Ammon's horn (tissue), 1 donor: ENCODE measurements at regions not wholly inside any gene's neighbourhood (a gene's known extent, or its start where the extent isn't known, plus 50 kb on each side); places are given as distances from the start of the nearest gene placed in this dataset.

Experiments
- DNase-seq: peaks from one replicate; pipeline ENCODE4 v3.0.0-alpha.2; 2016; ENCODE audit warnings: low spot score

DNA sequence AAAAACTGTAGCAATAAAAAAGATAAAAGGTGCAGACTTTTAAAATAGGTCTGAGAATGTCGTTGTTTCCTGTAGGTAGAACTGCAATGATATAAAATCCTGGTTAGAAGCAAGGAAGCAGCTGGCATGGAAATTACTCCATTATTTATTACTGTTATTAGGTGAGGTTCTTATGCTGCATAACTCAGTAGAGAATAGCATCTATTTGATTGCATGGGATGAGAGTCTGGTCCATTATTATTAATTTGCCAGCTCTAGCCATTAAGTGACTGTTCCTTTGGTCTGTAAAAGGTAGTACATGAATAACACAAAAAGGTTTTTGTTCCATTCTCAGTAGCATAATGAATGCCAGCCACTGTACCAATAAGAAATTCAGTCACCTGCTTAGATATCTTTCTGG is 358.6 kb downstream of the RBM43 start:
- no peak for DNase-seq

GRCh38 chr2:150900913-150901312 is 360.8 kb downstream of the RBM43 start:
- DNase-seq = no peak

- no peak for DNase-seq
These were observed 365.7 kb downstream of the RBM43 start for GRCh38 chr2:150895968-150896367.

DNA sequence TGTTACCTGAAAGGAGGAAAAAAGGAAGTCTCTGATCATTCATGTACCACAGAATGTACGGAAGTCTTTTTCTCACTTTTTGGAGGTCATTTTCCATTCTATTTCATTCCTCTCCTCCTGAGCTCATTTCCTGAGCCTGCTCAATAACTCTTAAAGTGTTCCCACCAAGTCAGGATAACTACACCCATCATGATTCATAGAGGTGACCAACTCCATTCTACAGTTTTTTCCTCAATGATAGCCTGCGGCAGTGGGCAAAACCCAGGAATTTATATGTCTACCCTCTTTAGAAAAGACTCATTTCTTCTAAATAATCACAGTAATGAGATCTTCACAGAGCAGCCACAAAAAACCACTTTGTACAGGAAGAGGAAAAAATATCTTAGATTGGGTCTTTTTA is 372.5 kb downstream of the RBM43 start:
- no peak for DNase-seq

- DNase-seq = no peak
These were observed 373.3 kb downstream of the RBM43 start for GRCh38 chr2:150888337-150888736.

GRCh38 chr2:150887926-150888325 is 373.7 kb downstream of the RBM43 start:
- DNase-seq = no peak

GRCh38 chr2:150885774-150886386 is 375.8 kb downstream of the RBM43 start:
- no peak for DNase-seq

- no peak for DNase-seq
These were observed 376.4 kb downstream of the RBM43 start for GRCh38 chr2:150885236-150885635.

DNA sequence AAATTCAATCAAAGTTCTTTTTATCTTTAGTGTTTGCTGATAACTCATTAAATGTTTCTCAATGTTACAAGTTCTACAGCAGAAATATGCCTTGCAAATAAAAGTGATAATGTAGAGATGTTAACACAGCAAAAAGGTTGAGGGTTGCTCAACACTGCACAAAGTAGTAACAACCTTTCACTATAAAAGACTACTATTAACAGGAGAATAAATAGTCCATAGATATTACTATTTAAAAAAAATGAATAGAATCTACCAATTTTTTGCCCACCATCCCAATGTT is 378.1 kb downstream of the RBM43 start:
- DNase-seq = no peak

- DNase-seq = no peak
These were observed 378.7 kb downstream of the RBM43 start for GRCh38 chr2:150882751-150883612.

- DNase-seq = no peak
These were observed 380.7 kb downstream of the RBM43 start for GRCh38 chr2:150880986-150881385.

GRCh38 chr2:150878356-150878755 is 383.3 kb downstream of the RBM43 start:
- no peak for DNase-seq

GRCh38 chr2:150876251-150876950 is 385.3 kb downstream of the RBM43 start:
- DNase-seq = no peak

- no peak for DNase-seq
These were observed 385.9 kb upstream of the RND3 start for GRCh38 chr2:150873396-150873772.

DNA sequence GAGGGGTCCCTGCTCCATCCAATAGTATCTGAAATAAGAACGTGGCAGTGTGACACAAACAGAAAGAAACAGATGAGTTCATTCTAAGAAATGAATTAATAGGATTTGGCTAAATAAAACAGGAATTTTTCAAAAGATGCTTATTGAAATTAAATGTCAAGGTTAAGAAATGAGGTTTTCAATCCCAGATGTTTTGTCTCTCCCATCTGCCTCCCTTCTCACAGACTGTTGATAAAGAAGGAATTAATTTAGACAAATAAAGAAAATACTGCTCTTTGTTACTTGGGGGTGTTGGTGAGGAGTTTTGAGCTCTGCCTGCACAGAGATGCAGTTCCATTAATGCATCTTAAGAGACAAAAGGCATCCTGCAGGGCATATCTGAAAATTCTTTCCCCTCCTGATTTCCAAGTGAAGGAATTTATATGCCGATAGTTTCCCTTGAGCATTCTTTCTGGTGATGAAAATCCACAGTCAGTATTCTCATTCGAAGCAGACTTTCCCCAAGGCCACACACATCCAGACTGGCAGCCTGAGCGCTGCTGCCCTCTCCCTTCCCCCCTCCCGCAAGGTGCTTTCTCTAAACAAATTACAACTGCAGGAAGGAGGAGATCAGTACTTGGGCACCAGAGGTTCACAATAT is 385.4 kb upstream of the RND3 start:
- DNase-seq = no peak

- DNase-seq = no peak
These were observed 379.0 kb upstream of the RND3 start for GRCh38 chr2:150866431-150866830.

GRCh38 chr2:150863691-150864090 is 376.2 kb upstream of the RND3 start:
- DNase-seq = no peak

DNA sequence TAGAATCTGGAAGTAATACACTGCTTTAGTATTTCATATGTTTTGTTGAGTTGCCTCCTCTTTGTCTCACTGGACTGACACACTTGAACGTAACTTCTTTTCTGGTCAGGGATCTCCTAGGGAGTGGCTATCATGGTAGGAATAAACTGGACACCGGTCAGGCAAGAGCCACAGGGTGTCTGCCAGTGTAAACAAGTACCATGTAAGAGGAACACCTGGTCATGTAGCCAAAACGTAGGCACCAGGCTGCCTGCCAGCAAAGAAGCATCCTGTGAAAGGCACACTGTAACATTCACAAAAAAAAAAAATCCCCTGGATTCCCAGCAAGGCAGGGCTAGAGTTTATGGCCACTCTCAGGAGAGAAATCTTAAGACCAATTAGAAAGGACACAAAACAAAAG is 372.8 kb upstream of the RND3 start:
- DNase-seq = no peak

- no peak for DNase-seq
These were observed 372.4 kb upstream of the RND3 start for GRCh38 chr2:150859877-150860276.

- no peak for DNase-seq
These were observed 371.7 kb upstream of the RND3 start for GRCh38 chr2:150859162-150859561.

- DNase-seq = no peak
These were observed 370.9 kb upstream of the RND3 start for GRCh38 chr2:150858382-150858781.

DNA sequence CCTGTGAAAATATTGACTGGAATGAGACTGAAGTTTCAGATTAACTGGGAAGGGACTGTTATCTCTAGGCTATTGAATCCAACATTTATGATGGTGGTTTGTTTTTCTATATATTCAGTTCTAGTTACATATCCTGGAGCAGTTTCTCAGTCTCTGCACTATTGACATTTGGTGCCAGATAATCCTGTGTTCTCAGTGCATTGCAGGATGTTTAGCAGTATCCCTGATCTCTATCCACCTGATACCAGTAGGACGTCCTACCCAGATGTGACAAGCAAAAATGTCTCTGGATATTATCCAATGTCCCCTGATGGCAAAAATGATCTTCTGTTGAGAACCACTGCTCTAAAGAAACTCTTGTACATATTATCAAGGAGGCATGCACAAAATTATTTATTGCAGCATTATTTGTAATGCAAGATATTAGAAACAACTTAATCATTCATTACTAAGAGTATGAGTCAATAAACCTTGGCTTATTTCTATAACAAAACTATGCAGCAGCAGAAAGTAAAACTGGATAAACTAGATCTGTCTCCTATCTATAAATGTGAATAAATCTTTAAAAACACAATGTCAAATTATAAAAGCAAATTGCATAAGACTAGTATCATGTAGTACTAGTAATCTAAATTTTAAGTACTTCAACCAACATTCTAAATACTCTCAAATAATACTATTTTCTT is 369.3 kb upstream of the RND3 start:
- no peak for DNase-seq
